Sigmoid colon (tissue), 6 donors: ENCODE measurements at regions not wholly inside any gene's neighbourhood (a gene's known extent, or its start where the extent isn't known, plus 50 kb on each side); places are given as distances from the start of the nearest gene placed in this dataset.
"Not testable (repeated sequence)": the region's sequence is repeated elsewhere in the genome, so short reads cannot be mapped to it uniquely, and the experiment has no call there.

ENCODE experiments used
- DNase-seq: peaks from one replicate; pipeline ENCODE4 v3.0.0-alpha.2; 2019
- H3K27ac ChIP-seq, 4 donors: fragments of 200-600 bp; sonication (generic); one replicate each; pipeline ENCODE4 v1.5.1; 2016 to 2019; ENCODE audit warnings: mild to moderate bottlenecking in 1 of 4
- H3K27me3 ChIP-seq, 3 donors: fragments of 200-600 bp; sonication (generic); one replicate each; pipeline ENCODE4 v1.5.1; 2019; ENCODE audit warnings: mild to moderate bottlenecking in 1 of 3
- H3K36me3 ChIP-seq, 4 donors: fragments of 200-600 bp; sonication (generic); one replicate each; pipeline ENCODE4 v1.5.1; 2016 to 2019
- H3K4me1 ChIP-seq, 4 donors: fragments of 200-600 bp; sonication (generic); one replicate each; pipeline ENCODE4 v1.5.1; 2017 to 2019
- H3K4me3 ChIP-seq, 4 donors: fragments of 200-600 bp; sonication (generic); one replicate each; pipeline ENCODE4 v1.5.1; 2017 to 2019; ENCODE audit warnings: mild to moderate bottlenecking in 2 of 4, moderate library complexity in 1 of 4
- H3K9me3 ChIP-seq, 4 donors: fragments of 200-600 bp in 3 of 4; sonication (generic) in 3 of 4; one replicate each; pipeline versions ENCODE4 v1.5.1 to v1.6.1; 2013 to 2019
- WGBS, 2 donors: extraction: QIAGEN DNeasy Blood & Tissue Kit; methylation state at CpG; one replicate each; pipeline ENCODE4 v1.1.7; 2013; 5-methylcytosine and 5-hydroxymethylcytosine counted together
- intact Hi-C: fragments of 100-400 bp; cut with DNase I; formaldehyde crosslinking; loops from one replicate; pipeline ENCODE4 v1.15.1; 2023
- donor health status: healthy with polysubstance abuse.
- donor health status: healthy.

GRCh38 chr7:150033711-150034110, 159.9 kb downstream of the ATP6V0E2 start:
- H3K4me1 ChIP-seq, H3K27ac ChIP-seq, H3K27me3 ChIP-seq, intact Hi-C loops, H3K9me3 ChIP-seq, DNase-seq, H3K4me3 ChIP-seq, H3K36me3 ChIP-seq: not testable (repeated sequence)
- 94 to 95% methylated on average over 23 of the region's 23 CpGs for WGBS, 2 donors

DNA sequence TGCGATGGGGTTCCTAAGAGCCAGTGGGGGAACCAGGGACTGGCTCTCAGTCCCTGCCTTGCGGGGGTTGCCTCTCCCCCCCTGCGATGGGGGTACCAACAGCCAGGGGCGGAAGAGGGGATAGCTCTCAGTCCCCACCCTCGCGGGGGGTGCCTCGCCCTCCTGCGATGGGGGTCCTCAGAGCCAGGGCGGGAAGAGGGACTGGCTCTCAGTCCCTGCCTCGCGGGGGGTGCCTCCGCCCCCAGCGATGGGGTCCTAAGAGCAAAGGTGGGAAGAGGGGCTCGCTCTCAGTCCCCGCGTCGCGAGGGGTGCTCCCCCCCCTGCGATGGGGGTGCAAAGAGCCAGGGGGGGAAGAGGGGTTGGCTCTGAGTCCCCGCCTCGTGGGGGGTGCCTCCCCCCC, 162.0 kb downstream of the ATP6V0E2 start:
- H3K36me3 ChIP-seq, H3K9me3 ChIP-seq, intact Hi-C loops, DNase-seq, H3K4me1 ChIP-seq, H3K4me3 ChIP-seq, H3K27me3 ChIP-seq, H3K27ac ChIP-seq: not testable (repeated sequence)
- 94 to 95% methylated on average over 21 of the region's 21 CpGs for WGBS, 2 donors

- H3K27me3 ChIP-seq, H3K4me1 ChIP-seq, H3K36me3 ChIP-seq, intact Hi-C loops, H3K9me3 ChIP-seq, H3K27ac ChIP-seq, DNase-seq, H3K4me3 ChIP-seq: not testable (repeated sequence)
- WGBS, 2 donors: 91% methylated on average over 13 to 16 of the region's 16 CpGs
These were observed 165.3 kb downstream of the ATP6V0E2 start for GRCh38 chr7:150039061-150039460.

DNA sequence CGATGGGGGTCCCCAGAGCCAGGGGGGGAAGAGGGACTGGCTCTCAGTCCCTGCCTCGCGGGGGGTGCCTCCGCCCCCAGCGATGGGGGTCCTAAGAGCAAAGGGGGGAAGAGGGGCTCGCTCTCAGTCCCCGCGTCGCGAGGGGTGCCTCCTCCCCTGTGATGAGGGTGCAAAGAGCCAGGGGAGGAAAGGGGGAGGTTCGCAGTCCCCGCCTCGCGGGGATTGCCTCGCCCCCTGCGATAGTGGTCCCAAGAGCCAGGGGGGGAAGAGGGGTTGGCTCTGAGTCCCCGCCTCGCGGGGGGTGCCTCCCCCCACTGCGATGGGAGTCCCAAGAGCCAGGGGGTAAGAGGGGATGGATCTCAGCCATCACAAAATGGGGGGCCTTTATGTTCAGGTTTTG, 168.5 kb downstream of the ATP6V0E2 start:
- H3K36me3 ChIP-seq, H3K27me3 ChIP-seq, H3K9me3 ChIP-seq, DNase-seq, H3K27ac ChIP-seq, H3K4me1 ChIP-seq, H3K4me3 ChIP-seq: not testable (repeated sequence)
- 82 to 90% methylated on average over 10 to 12 of the region's 20 CpGs for WGBS, 2 donors
- intact Hi-C loops: loop anchor here (10.0 kb wide), 1 partner anchor 157 kb away; no protein-coding TSS in a partner anchor

GRCh38 chr7:150044771-150045170, 171.0 kb downstream of the ATP6V0E2 start:
- not testable (repeated sequence) for H3K4me3 ChIP-seq, H3K27ac ChIP-seq, DNase-seq, H3K36me3 ChIP-seq, H3K9me3 ChIP-seq
- peaks cover 0 to 21% (median 16%) of the 10 kb centered on the region in 4 donors for H3K4me1 ChIP-seq
- WGBS, 2 donors: 3 to 6% methylated on average over 7 of the region's 7 CpGs
- intact Hi-C loops: loop anchor here (10.0 kb wide), 1 partner anchor 160 kb away; no protein-coding TSS in a partner anchor
- peaks cover 3 to 19% (median 18%) of the 10 kb centered on the region in 3 donors for H3K27me3 ChIP-seq

- H3K36me3 ChIP-seq, H3K4me3 ChIP-seq, DNase-seq, H3K27ac ChIP-seq, H3K9me3 ChIP-seq: not testable (repeated sequence)
- H3K4me1 ChIP-seq: peaks cover 0 to 21% (median 16%) of the 10 kb centered on the region in 4 donors
- peaks cover 3 to 19% (median 18%) of the 10 kb centered on the region in 3 donors for H3K27me3 ChIP-seq
- intact Hi-C loops: loop anchor here (10.0 kb wide), 1 partner anchor 161 kb away; no protein-coding TSS in a partner anchor
- WGBS, 2 donors: 5 to 10% methylated on average over 1 of the region's 2 CpGs
These were observed 171.8 kb downstream of the ATP6V0E2 start for GRCh38 chr7:150045596-150045995.

DNA sequence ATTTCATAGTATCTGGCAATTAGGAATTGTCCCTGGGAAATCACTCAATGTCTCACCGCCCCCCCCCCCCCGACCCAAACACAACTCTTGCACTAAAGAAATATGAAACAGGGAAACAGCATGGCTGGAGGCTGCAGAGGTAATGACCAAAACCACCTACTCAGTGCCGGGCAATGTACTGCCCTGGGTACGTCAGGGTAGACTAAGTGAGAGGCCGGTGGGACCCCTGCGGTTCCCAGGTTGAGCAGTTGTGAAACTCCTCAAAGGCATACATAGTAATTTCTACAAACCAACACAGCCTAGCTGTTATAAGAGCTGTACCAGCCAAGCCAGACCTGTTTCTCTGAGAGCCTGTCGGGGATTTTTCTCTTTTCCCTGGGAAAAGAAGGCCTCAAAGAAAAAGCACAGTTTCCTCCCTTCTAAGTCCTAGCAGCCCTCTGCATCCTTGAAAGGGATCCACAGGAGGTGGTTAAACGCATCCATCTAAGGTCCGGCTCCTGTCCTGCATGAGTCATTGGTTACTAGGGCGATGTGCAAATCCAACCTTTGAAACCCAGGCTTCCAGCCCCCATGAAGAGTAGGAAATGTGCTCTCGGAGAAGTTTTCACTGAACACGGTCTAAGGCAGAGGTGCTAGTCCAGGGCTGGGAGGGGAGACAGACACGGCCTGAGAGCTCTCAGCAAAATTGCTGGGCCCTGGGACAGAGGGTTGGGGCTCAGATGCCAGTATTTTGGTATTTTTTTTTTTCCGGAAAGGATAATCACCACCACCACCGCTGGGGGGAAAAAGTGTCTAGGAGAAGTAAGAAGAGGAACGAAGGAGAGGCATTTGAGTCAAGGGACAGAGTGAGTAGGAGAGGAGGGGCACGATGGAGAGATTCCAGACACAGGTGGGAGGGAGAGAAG, 172.8 kb downstream of the ATP6V0E2 start:
- H3K36me3 ChIP-seq, DNase-seq, H3K9me3 ChIP-seq: not testable (repeated sequence)
- H3K27ac ChIP-seq: peak overlapping the region in 2 of 4 donors; percentile 69 to 77
- peaks cover 0 to 21% (median 16%) of the 10 kb centered on the region in 4 donors for H3K4me1 ChIP-seq
- intact Hi-C loops: loop anchor here (10.0 kb wide), 1 partner anchor 162 kb away; no protein-coding TSS in a partner anchor
- WGBS, 2 donors: 53% methylated on average over 11 of the region's 17 CpGs
- H3K4me3 ChIP-seq: peak overlapping the region in 1 of 4 donors; percentile 53
- H3K27me3 ChIP-seq: peaks cover 3 to 19% (median 18%) of the 10 kb centered on the region in 3 donors

DNA sequence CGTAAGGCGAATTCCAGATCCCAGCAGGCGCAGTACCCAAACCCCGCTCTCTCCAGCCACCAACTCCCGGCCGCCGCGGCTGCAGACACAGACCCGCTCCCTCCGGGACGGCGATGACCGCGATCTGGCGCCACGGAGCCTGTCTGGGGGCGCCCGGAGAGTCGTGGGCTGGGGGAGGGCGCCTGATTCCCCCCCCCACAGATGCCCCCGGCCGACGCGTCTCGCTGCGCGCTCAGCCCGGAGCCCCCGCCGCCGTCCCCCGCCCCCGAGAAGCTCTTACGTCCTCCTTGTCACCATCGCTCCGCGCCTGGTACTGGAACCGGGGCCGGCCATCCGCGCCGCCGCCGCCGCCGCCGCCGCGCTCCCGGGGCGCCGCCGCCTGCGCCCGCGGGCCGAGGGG, 173.6 kb downstream of the ATP6V0E2 start:
- Histone ChIP-seq H3K27me3 (peaks cover 3 to 19% (median 18%) of the 10 kb centered on the region in 3 donors), H3K4me3 (peak overlapping the region in 3 of 4 donors; percentile 34 to 53 (median 43)), H3K27ac (peak overlapping the region in 2 of 4 donors; percentile 69 to 77), H3K4me1 (peaks cover 0 to 21% (median 16%) of the 10 kb centered on the region in 4 donors)
- intact Hi-C loops: loop anchor here (10.0 kb wide), 1 partner anchor 163 kb away; no protein-coding TSS in a partner anchor
- H3K9me3 ChIP-seq, H3K36me3 ChIP-seq, DNase-seq: not testable (repeated sequence)
- WGBS, 2 donors: 1 to 2% methylated on average over 57 of the region's 57 CpGs

GRCh38 chr7:150047772-150048171, 174.0 kb downstream of the ATP6V0E2 start:
- peak overlapping the region in 2 of 4 donors; percentile 69 to 77 for H3K27ac ChIP-seq
- 0 to 1% methylated on average over 31 of the region's 31 CpGs for WGBS, 2 donors
- H3K9me3 ChIP-seq, DNase-seq, H3K36me3 ChIP-seq: not testable (repeated sequence)
- intact Hi-C loops: loop anchor here (10.0 kb wide), 1 partner anchor 163 kb away; no protein-coding TSS in a partner anchor
- peaks cover 0 to 21% (median 16%) of the 10 kb centered on the region in 4 donors for H3K4me1 ChIP-seq
- peaks cover 3 to 19% (median 18%) of the 10 kb centered on the region in 3 donors for H3K27me3 ChIP-seq
- peak overlapping the region; percentile 19 to 53 (median 38) for H3K4me3 ChIP-seq

DNA sequence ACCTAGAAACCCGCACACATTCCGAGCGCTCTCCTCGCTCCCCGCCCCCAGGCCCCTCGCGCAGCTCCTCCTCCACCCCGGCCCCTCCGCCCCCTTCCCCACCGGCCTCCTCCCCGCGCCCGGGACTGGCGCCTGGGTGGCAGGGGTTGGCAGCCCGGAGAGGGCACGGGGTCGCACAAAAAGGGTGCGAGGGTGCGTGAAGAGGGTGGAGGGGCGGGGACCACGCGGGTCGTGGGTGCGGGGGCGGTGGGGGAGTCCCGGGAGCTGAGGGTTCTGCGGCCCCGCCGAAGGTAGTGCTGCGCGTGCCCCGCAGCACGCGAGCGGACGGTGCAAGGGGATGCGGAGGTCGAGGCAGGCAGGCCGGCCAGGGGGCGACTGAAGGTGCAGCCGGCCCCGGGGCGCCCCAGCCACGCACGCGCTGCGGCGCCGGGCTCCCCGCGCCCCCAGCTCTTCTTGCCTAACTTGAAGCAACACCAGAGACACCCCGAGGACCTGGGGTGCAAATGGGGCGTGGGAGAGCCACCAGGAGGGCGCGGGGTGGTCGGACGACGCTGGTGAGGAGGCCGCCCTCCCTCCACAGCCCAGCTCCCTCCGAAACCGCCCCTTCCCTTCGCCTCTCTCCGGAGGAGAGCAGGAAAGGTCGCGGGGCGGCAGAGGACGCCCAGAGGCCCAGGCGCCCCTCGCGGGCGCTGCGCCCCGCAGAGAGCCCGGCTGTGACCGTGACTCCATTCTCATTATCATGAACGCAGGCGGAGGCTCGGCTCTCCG, 174.7 kb downstream of the ATP6V0E2 start:
- H3K27me3 ChIP-seq: peaks cover 3 to 21% (median 18%) of the 10 kb centered on the region in 3 donors
- not testable (repeated sequence) for H3K9me3 ChIP-seq, H3K36me3 ChIP-seq, DNase-seq
- peaks cover 0 to 21% (median 16%) of the 10 kb centered on the region in 4 donors for H3K4me1 ChIP-seq
- WGBS, 2 donors: 2% methylated on average over 74 to 78 of the region's 79 CpGs
- H3K27ac ChIP-seq: peak overlapping the region in 2 of 4 donors; percentile 69 to 77
- intact Hi-C loops: loop anchor here (10.0 kb wide), 1 partner anchor 164 kb away; no protein-coding TSS in a partner anchor
- H3K4me3 ChIP-seq: peak overlapping the region; percentile 14 to 53 (median 38)
